ENCODE measurements at regions not wholly inside any gene's neighbourhood (a gene's known extent, or its start where the extent isn't known, plus 50 kb on each side); places are given as distances from the start of the nearest gene placed in this dataset.

DNA sequence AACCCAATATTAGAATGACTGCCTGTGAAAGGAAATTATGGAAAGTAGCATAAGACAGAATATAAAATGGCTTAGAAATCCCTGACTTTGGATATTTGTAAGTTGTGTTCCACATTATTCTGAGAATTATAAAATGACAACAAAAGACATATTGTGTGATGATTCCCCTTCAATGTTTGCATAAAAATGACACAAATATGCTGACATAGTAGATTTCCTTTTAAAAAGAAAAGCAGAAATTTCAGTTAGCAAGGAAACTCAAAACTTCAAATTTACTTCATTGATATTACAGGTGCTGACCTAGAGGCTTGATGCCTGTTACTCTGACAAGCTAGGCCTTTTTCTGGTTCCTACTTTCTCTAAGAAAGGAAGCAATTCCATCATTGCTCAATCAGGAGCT, 816.9 kb upstream of the HS3ST5 start:
- no peaks in the 10 kb centered on the region for H3K36me3 ChIP-seq (replicated peaks; ENCODE audit: insufficient read depth, low read length)
- H3K4me3 ChIP-seq (ENCODE audit: low read length): no peak overlapping the region
- no peaks in the 10 kb centered on the region for H3K9me2 ChIP-seq (replicated peaks; ENCODE audit: insufficient read depth, low read length)

DNA sequence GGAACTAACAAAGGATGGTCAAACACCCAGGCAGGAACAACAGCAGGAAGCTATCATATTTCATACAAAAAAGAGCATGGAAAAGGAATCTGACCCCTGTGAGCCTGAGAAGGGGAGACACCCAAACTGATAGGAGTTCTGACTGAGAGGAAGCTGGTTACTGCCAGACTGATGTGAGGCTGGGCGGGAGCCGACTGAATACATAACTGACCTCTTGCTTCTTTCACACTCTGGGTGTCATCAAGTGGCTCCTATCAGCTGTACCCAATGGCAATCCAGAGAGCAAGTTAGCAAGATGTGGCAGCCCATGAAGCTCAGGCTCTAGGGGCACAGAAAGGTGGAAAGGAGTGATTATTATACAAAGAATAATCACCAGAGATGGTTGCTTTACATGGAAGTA, 795.1 kb upstream of the HS3ST5 start:
- TF ChIP-seq EZH2phosphoT487 (IDR thresholded peaks at IDR 0.05; ENCODE audit: low read length) (no peak), EZH2 (optimal IDR thresholded peaks at IDR 0.05; ENCODE audit: low read depth, low read length) (no peak)
- TF ChIP-seq, protein P1, sequence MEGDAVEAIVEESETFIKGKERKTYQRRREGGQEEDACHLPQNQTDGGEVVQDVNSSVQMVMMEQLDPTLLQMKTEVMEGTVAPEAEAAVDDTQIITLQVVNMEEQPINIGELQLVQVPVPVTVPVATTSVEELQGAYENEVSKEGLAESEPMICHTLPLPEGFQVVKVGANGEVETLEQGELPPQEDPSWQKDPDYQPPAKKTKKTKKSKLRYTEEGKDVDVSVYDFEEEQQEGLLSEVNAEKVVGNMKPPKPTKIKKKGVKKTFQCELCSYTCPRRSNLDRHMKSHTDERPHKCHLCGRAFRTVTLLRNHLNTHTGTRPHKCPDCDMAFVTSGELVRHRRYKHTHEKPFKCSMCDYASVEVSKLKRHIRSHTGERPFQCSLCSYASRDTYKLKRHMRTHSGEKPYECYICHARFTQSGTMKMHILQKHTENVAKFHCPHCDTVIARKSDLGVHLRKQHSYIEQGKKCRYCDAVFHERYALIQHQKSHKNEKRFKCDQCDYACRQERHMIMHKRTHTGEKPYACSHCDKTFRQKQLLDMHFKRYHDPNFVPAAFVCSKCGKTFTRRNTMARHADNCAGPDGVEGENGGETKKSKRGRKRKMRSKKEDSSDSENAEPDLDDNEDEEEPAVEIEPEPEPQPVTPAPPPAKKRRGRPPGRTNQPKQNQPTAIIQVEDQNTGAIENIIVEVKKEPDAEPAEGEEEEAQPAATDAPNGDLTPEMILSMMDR (IDR thresholded peaks at IDR 0.05; ENCODE audit: low read length): no peak
- H3K79me2 ChIP-seq (ENCODE audit: low read length): no peaks in the 10 kb centered on the region

More for the DNA sequence above, 816.9 kb upstream of the HS3ST5 start:
- no peak overlapping the region for H3K27ac ChIP-seq (ENCODE audit: low read length)
- TF ChIP-seq, protein P1 (IDR thresholded peaks at IDR 0.05; ENCODE audit: low read length): no peak
- TF ChIP-seq EZH2 (optimal IDR thresholded peaks at IDR 0.05; ENCODE audit: low read depth, low read length): no peak
- TF ChIP-seq EZH2phosphoT487 (IDR thresholded peaks at IDR 0.05; ENCODE audit: low read length): no peak
- no peaks in the 10 kb centered on the region for H3K4me1 ChIP-seq (ENCODE audit: low read length)
- H4K20me1 ChIP-seq (ENCODE audit: insufficient read depth, low read length): no peaks in the 10 kb centered on the region
- H3K27me3 ChIP-seq (replicated peaks; ENCODE audit: insufficient read depth, low read length): no peaks in the 10 kb centered on the region
- H2AFZ ChIP-seq (ENCODE audit: low read length): no peak overlapping the region
- H3K79me2 ChIP-seq (ENCODE audit: low read length): no peaks in the 10 kb centered on the region
- no peak for DNase-seq
- no peak overlapping the region for H3K9ac ChIP-seq (ENCODE audit: low read length)
- H3K4me2 ChIP-seq (ENCODE audit: low read depth, low read length): no peak overlapping the region
- H3K9me3 ChIP-seq (replicated peaks; ENCODE audit: insufficient read depth, low read length): no peaks in the 10 kb centered on the region
- no peaks in the 10 kb centered on the region for H3F3A ChIP-seq (ENCODE audit: insufficient read depth, low read length)

DNA sequence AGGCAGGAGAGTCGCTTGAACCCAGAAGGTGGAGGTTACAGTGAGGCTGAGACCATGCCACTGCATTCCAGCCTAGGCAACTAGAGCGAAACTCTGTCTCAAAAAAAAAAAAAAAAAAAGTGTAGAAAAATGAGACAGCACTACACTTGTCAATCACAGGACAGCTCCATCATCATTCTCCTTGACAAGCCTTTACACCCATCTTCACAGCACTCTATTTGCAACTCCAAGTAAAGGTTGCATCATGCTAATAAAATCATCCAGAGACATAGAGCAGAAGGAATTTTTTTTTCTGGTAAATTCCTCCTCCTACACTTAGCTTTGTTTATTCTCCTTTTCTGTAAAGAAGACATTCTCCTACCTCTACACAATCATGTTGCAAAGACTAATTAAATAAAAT, 791.0 kb upstream of the HS3ST5 start:
- no peak overlapping the region for H3K27ac ChIP-seq (ENCODE audit: low read length)
- no peak overlapping the region for H2AFZ ChIP-seq (ENCODE audit: low read length)
- no peaks in the 10 kb centered on the region for H3K9me3 ChIP-seq (replicated peaks; ENCODE audit: insufficient read depth, low read length)
- H3K36me3 ChIP-seq (replicated peaks; ENCODE audit: insufficient read depth, low read length): no peaks in the 10 kb centered on the region
- H3K9ac ChIP-seq (ENCODE audit: low read length): no peak overlapping the region
- no peaks in the 10 kb centered on the region for H3K9me2 ChIP-seq (replicated peaks; ENCODE audit: insufficient read depth, low read length)
- H3K79me2 ChIP-seq (ENCODE audit: low read length): no peaks in the 10 kb centered on the region
- no peaks in the 10 kb centered on the region for H3F3A ChIP-seq (ENCODE audit: insufficient read depth, low read length)
- no peaks in the 10 kb centered on the region for H3K4me1 ChIP-seq (ENCODE audit: low read length)
- no peak for DNase-seq
- H3K27me3 ChIP-seq (replicated peaks; ENCODE audit: insufficient read depth, low read length): no peaks in the 10 kb centered on the region
- H4K20me1 ChIP-seq (ENCODE audit: insufficient read depth, low read length): no peaks in the 10 kb centered on the region
- no peak overlapping the region for H3K4me3 ChIP-seq (ENCODE audit: low read length)
- H3K4me2 ChIP-seq (ENCODE audit: low read depth, low read length): no peak overlapping the region
- no peak for TF ChIP-seq EZH2phosphoT487 (IDR thresholded peaks at IDR 0.05; ENCODE audit: low read length)
- TF ChIP-seq, protein P1 (IDR thresholded peaks at IDR 0.05; ENCODE audit: low read length): no peak
- TF ChIP-seq EZH2 (optimal IDR thresholded peaks at IDR 0.05; ENCODE audit: low read depth, low read length): no peak

More for the DNA sequence above, 795.1 kb upstream of the HS3ST5 start:
- Histone ChIP-seq H3K9ac (ENCODE audit: low read length) (no peak overlapping the region), H3K9me2 (replicated peaks; ENCODE audit: insufficient read depth, low read length) (no peaks in the 10 kb centered on the region), H3K9me3 (replicated peaks; ENCODE audit: insufficient read depth, low read length) (no peaks in the 10 kb centered on the region), H2AFZ (ENCODE audit: low read length) (no peak overlapping the region), H3K36me3 (replicated peaks; ENCODE audit: insufficient read depth, low read length) (no peaks in the 10 kb centered on the region), H4K20me1 (ENCODE audit: insufficient read depth, low read length) (no peaks in the 10 kb centered on the region), H3K27ac (ENCODE audit: low read length) (no peak overlapping the region), H3F3A (ENCODE audit: insufficient read depth, low read length) (no peaks in the 10 kb centered on the region), H3K4me2 (ENCODE audit: low read depth, low read length) (no peak overlapping the region), H3K4me1 (ENCODE audit: low read length) (no peaks in the 10 kb centered on the region), H3K4me3 (ENCODE audit: low read length) (no peak overlapping the region), H3K27me3 (replicated peaks; ENCODE audit: insufficient read depth, low read length) (no peaks in the 10 kb centered on the region)
- DNase-seq: no peak
